ENCODE measurements at regions not wholly inside any gene's neighbourhood (a gene's known extent, or its start where the extent isn't known, plus 50 kb on each side); places are given as distances from the start of the nearest gene placed in this dataset.
"Not testable (repeated sequence)": the region's sequence is repeated elsewhere in the genome, so short reads cannot be mapped to it uniquely, and the experiment has no call there.

- H3K9me3 Mint-ChIP-seq: no peaks in the 10 kb centered on the region
- no peak for DNase-seq
- no peak for ATAC-seq (replicated peaks)
Observed at GRCh38 chr7:25727876-25728275, 424.1 kb upstream of the NFE2L3 start.

GRCh38 chr7:25731068-25731845, 420.7 kb upstream of the NFE2L3 start:
- H3K36me3 Mint-ChIP-seq: no peaks in the 10 kb centered on the region
- no peak overlapping the region for H3K27ac Mint-ChIP-seq
- ATAC-seq (replicated peaks) (no peak), DNase-seq (no peak)
- no peaks in the 10 kb centered on the region for H3K9me3 Mint-ChIP-seq
- H3K27me3 Mint-ChIP-seq: peaks cover 18% of the 10 kb centered on the region in 2 donors
- no peak overlapping the region for H3K4me3 Mint-ChIP-seq
- no peaks in the 10 kb centered on the region for H3K4me1 Mint-ChIP-seq

More at GRCh38 chr7:25727876-25728275, 424.1 kb upstream of the NFE2L3 start:
- no peaks in the 10 kb centered on the region for H3K36me3 Mint-ChIP-seq
- H3K4me1 Mint-ChIP-seq: no peaks in the 10 kb centered on the region
- H3K27me3 Mint-ChIP-seq: peaks cover 6 to 7% of the 10 kb centered on the region in 2 donors
- H3K4me3 Mint-ChIP-seq: no peak overlapping the region
- H3K27ac Mint-ChIP-seq: no peak overlapping the region

- ATAC-seq (replicated peaks): no peak
- H3K27me3 Mint-ChIP-seq: peaks cover 23% of the 10 kb centered on the region in 2 donors
- no peak overlapping the region for H3K4me3 Mint-ChIP-seq
- no peaks in the 10 kb centered on the region for H3K9me3 Mint-ChIP-seq
- no peak for DNase-seq
- H3K27ac Mint-ChIP-seq: no peak overlapping the region
- no peaks in the 10 kb centered on the region for H3K36me3 Mint-ChIP-seq
- no peaks in the 10 kb centered on the region for H3K4me1 Mint-ChIP-seq
Observed at GRCh38 chr7:25731846-25732245, 420.2 kb upstream of the NFE2L3 start.

GRCh38 chr7:25732766-25733217, 419.2 kb upstream of the NFE2L3 start:
- Mint-ChIP-seq H3K4me1 (no peaks in the 10 kb centered on the region), H3K27me3 (peaks cover 26 to 29% of the 10 kb centered on the region in 2 donors)

GRCh38 chr7:25735674-25736242, 416.2 kb upstream of the NFE2L3 start:
- Mint-ChIP-seq H3K36me3 (no peaks in the 10 kb centered on the region), H3K9me3 (no peaks in the 10 kb centered on the region), H3K4me3 (no peak overlapping the region), H3K27me3 (peaks cover 33 to 35% of the 10 kb centered on the region in 2 donors), H3K4me1 (no peaks in the 10 kb centered on the region), H3K27ac (no peak overlapping the region)
- DNase-seq (no peak), ATAC-seq (replicated peaks) (no peak)

More at GRCh38 chr7:25732766-25733217, 419.2 kb upstream of the NFE2L3 start:
- H3K9me3 Mint-ChIP-seq: no peaks in the 10 kb centered on the region
- H3K4me3 Mint-ChIP-seq: no peak overlapping the region
- DNase-seq (no peak), ATAC-seq (replicated peaks) (no peak)
- no peaks in the 10 kb centered on the region for H3K36me3 Mint-ChIP-seq
- no peak overlapping the region for H3K27ac Mint-ChIP-seq

GRCh38 chr7:25738528-25738927, 413.5 kb upstream of the NFE2L3 start:
- H3K9me3 Mint-ChIP-seq: no peaks in the 10 kb centered on the region

GRCh38 chr7:25739143-25739542, 412.9 kb upstream of the NFE2L3 start:
- Mint-ChIP-seq H3K4me1 (no peaks in the 10 kb centered on the region), H3K36me3 (no peaks in the 10 kb centered on the region), H3K27ac (no peak overlapping the region), H3K27me3 (peaks cover 33 to 35% of the 10 kb centered on the region in 2 donors), H3K4me3 (no peak overlapping the region), H3K9me3 (no peaks in the 10 kb centered on the region)
- no peak for ATAC-seq (replicated peaks)
- DNase-seq: no peak

More at GRCh38 chr7:25738528-25738927, 413.5 kb upstream of the NFE2L3 start:
- Mint-ChIP-seq H3K4me3 (no peak overlapping the region), H3K27ac (no peak overlapping the region), H3K27me3 (peaks cover 35 to 37% of the 10 kb centered on the region in 2 donors), H3K4me1 (no peaks in the 10 kb centered on the region), H3K36me3 (no peaks in the 10 kb centered on the region)
- no peak for DNase-seq
- ATAC-seq (replicated peaks): no peak

GRCh38 chr7:25742316-25742715, 409.7 kb upstream of the NFE2L3 start:
- no peaks in the 10 kb centered on the region for H3K9me3 Mint-ChIP-seq
- no peak for ATAC-seq (replicated peaks)
- no peak overlapping the region for H3K4me3 Mint-ChIP-seq
- H3K36me3 Mint-ChIP-seq: no peaks in the 10 kb centered on the region
- no peak overlapping the region for H3K27ac Mint-ChIP-seq
- H3K27me3 Mint-ChIP-seq: peaks cover 11 to 18% of the 10 kb centered on the region in 2 donors
- no peak for DNase-seq
- H3K4me1 Mint-ChIP-seq: no peaks in the 10 kb centered on the region

GRCh38 chr7:25743670-25744451, 408.1 kb upstream of the NFE2L3 start:
- not testable (repeated sequence) for H3K4me3 Mint-ChIP-seq; ATAC-seq (replicated peaks); H3K9me3 Mint-ChIP-seq; DNase-seq; H3K36me3 Mint-ChIP-seq; H3K27ac Mint-ChIP-seq; H3K4me1 Mint-ChIP-seq
- H3K27me3 Mint-ChIP-seq: peaks cover 0 to 12% of the 10 kb centered on the region in 2 donors

- Mint-ChIP-seq H3K9me3 (no peaks in the 10 kb centered on the region), H3K27me3 (peaks cover 0 to 20% of the 10 kb centered on the region in 2 donors), H3K27ac (no peak overlapping the region), H3K36me3 (no peaks in the 10 kb centered on the region), H3K4me3 (no peak overlapping the region), H3K4me1 (no peaks in the 10 kb centered on the region)
- ATAC-seq (replicated peaks) (no peak), DNase-seq (no peak)
Observed at GRCh38 chr7:25750744-25751508, 401.1 kb upstream of the NFE2L3 start.

- H3K4me1 Mint-ChIP-seq: no peaks in the 10 kb centered on the region
- ATAC-seq (replicated peaks) (no peak), DNase-seq (no peak)
- no peaks in the 10 kb centered on the region for H3K9me3 Mint-ChIP-seq
- H3K27me3 Mint-ChIP-seq: peaks cover 0 to 20% of the 10 kb centered on the region in 2 donors
- H3K36me3 Mint-ChIP-seq: no peaks in the 10 kb centered on the region
- no peak overlapping the region for H3K4me3 Mint-ChIP-seq
- no peak overlapping the region for H3K27ac Mint-ChIP-seq
Observed at GRCh38 chr7:25752154-25752553, 399.8 kb upstream of the NFE2L3 start.

GRCh38 chr7:25752967-25753791, 398.8 kb upstream of the NFE2L3 start:
- Mint-ChIP-seq H3K4me3 (no peak overlapping the region), H3K4me1 (no peaks in the 10 kb centered on the region), H3K9me3 (no peaks in the 10 kb centered on the region), H3K27ac (no peak overlapping the region), H3K36me3 (no peaks in the 10 kb centered on the region), H3K27me3 (peaks cover 0 to 20% of the 10 kb centered on the region in 2 donors)
- DNase-seq (no peak), ATAC-seq (replicated peaks) (no peak)

GRCh38 chr7:25753837-25754236, 398.2 kb upstream of the NFE2L3 start:
- Mint-ChIP-seq H3K9me3 (no peaks in the 10 kb centered on the region), H3K4me3 (no peak overlapping the region), H3K4me1 (no peaks in the 10 kb centered on the region), H3K27ac (no peak overlapping the region), H3K27me3 (peaks cover 0 to 20% of the 10 kb centered on the region in 2 donors), H3K36me3 (no peaks in the 10 kb centered on the region)
- DNase-seq: no peak
- ATAC-seq (replicated peaks): no peak

Measured in stimulated activated naive B cell treated with anti-CD40 and anti-IgM and Interleukin-4, amounts not matched to agents 10 μg/mL and 1 μg/mL and 100 μg/mL, for 72 hours (primary cell).